ENCODE measurements at regions not wholly inside any gene's neighbourhood (a gene's known extent, or its start where the extent isn't known, plus 50 kb on each side); places are given as distances from the start of the nearest gene placed in this dataset.
A peak's percentile ranks its signal among the peaks of the same experiment; 100 is the strongest.

DNA sequence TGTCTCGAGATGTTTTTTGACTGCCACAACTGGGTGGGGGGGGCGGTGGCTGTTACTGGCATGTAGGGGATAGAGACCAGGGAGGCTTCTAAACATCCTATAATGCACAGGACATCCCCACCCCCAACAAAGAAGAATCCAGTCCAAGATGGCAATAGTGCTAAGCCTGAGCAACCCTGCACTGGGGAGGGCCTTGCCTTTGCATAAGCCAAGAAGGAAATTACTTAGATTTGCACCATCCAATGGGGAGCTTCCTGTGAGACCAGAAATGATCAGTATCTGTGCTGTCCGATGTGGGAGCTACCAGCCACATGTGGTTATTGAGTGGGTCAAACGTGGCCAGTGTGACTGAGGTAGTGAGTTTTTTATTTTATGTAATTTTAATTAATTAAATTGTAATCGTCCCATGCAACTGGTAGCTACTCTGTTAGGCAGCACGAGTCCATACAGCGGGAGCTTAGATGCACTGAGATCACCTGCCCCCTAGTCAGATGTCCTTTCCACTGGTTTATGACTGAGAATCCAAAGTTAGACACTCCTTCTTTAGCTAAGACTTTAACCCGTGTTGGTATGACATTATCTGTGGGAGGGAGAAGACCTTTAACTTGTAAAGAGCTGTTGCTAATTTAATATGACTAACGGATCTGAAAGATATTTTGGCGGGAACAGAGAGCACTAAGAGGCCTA lies 97.4 kb upstream of the NEDD9 start:
- ATAC-seq, result peak; percentile 5

DNA sequence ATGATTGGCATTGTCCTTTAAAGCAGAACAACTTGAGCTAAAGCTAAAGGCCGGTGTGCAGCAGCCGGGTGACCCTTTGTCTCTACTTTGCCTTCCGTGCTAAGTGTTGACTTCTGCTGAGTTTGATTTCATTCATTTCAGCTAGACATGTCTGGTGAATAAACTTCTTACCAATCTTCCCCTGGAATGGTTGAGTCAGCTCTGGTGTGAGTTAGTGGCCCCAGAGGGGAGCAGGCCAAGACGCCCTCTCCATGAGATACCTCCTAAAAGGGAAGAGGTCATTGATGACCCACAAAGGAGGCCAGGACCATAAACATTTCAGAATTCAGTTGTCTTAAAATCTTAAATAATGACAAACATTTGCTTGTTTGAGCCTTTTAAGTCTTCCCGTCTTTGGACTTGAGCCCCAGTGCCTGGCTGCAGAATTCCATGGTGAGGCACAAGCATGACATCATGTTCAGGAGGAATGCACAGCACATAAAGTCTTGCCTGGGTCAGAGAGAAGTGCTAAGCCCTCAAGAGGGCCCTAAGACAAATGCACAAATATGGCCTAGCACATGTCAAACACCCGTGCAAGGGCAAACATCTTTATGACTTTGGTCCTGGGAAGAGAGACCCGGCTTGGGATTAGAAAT lies 96.3 kb upstream of the NEDD9 start:
- Histone ChIP-seq H3K4me1 (peaks cover 18% of the 10 kb centered on the region), H3K4me3 (no peak overlapping the region), H3K9me3 (no peaks in the 10 kb centered on the region), H3K27ac (no peak overlapping the region), H3K27me3 (no peaks in the 10 kb centered on the region), H3K36me3 (no peaks in the 10 kb centered on the region)
- intact Hi-C loops (cut with DNase I), result no loop called here
- TF ChIP-seq, protein P1, sequence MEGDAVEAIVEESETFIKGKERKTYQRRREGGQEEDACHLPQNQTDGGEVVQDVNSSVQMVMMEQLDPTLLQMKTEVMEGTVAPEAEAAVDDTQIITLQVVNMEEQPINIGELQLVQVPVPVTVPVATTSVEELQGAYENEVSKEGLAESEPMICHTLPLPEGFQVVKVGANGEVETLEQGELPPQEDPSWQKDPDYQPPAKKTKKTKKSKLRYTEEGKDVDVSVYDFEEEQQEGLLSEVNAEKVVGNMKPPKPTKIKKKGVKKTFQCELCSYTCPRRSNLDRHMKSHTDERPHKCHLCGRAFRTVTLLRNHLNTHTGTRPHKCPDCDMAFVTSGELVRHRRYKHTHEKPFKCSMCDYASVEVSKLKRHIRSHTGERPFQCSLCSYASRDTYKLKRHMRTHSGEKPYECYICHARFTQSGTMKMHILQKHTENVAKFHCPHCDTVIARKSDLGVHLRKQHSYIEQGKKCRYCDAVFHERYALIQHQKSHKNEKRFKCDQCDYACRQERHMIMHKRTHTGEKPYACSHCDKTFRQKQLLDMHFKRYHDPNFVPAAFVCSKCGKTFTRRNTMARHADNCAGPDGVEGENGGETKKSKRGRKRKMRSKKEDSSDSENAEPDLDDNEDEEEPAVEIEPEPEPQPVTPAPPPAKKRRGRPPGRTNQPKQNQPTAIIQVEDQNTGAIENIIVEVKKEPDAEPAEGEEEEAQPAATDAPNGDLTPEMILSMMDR (IDR thresholded peaks at IDR 0.05), result no peak
- no peak for DNase-seq
- no peak for ATAC-seq

More for the DNA sequence above, 97.4 kb upstream of the NEDD9 start:
- TF ChIP-seq, protein P1 (IDR thresholded peaks at IDR 0.05), result no peak
- H3K4me1 ChIP-seq, result peaks cover 18% of the 10 kb centered on the region
- no peaks in the 10 kb centered on the region for H3K9me3 ChIP-seq
- DNase-seq, result no peak
- H3K4me3 ChIP-seq, result no peak overlapping the region
- no peaks in the 10 kb centered on the region for H3K27me3 ChIP-seq
- H3K36me3 ChIP-seq, result no peaks in the 10 kb centered on the region
- intact Hi-C loops (cut with DNase I), result no loop called here
- peak overlapping the region; percentile 14 for H3K27ac ChIP-seq

DNA sequence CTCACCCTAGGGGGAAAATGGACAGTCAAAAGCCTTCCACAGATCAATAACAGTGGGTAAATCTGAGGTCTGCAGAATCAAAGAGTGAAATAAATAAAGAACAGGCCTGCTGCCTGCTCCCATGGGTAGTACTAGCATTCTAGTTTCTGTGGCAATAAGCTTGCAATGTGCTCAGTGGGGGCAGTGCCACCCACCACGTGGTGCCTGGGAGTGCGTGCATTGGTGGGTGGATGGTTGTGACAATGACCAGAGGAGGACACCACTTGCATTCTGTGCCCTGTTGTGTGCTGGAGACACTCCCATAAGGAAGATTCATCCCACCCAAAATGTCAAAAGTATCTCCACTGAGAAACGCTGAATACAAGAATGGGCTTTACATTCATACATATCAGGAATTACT lies 95.5 kb upstream of the NEDD9 start:
- DNase-seq, result no peak
- H3K36me3 ChIP-seq, result no peaks in the 10 kb centered on the region
- H3K9me3 ChIP-seq, result no peaks in the 10 kb centered on the region
- TF ChIP-seq, protein P1 (IDR thresholded peaks at IDR 0.05), result no peak
- no peak overlapping the region for H3K4me3 ChIP-seq
- peaks cover 22% of the 10 kb centered on the region for H3K4me1 ChIP-seq
- no peak for ATAC-seq
- no peaks in the 10 kb centered on the region for H3K27me3 ChIP-seq
- intact Hi-C loops (cut with DNase I), result no loop called here
- H3K27ac ChIP-seq, result no peak overlapping the region

DNA sequence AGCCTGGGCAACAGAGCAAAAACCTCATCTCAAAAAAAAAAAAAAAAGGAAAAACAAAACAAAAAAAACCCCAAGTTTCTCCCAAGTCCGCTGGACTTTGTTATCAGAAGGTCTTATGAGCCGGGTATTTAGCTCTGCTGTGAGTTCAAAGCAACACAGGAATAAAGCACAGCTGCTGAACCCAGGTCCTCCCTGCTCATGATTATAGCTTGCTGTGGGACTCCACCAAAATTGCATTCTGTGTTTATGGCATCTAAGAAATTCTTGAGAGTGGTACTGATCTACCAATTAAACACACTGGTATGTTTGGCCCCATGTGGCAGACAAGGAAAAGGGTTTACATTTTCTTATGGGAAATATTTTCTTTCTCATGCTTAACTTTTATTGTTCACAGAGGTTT lies 93.6 kb upstream of the NEDD9 start:
- intact Hi-C loops (cut with DNase I), result no loop called here
- TF ChIP-seq, protein P1 (IDR thresholded peaks at IDR 0.05), result no peak
- H3K27ac ChIP-seq, result no peak overlapping the region

DNA sequence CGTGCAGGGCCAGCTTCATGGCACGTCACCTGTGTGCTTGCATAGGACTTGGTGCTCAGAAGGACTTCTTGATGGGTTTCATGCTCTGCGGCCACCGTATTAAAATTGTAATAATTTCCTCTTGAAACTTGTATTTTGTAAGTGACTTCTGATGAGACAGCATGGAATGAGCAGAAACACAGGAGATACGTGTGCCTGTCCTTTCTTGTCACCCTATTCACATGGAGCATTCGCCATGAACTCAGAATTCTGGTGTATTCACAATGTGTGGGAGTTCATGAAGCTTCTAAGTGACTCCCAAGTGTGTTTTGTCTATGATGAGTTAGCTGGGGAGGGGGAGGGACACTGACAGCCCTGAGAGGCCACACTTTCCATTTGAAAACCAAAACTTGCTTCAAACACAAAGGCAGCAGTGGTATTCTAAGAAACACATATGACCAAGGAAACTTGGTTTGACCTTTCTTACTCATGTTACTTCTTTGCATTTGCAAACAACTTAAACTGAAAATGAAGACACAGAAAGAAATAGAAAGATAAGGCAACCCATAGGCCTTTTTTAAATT lies 92.1 kb upstream of the NEDD9 start:
- H3K27me3 ChIP-seq, result no peaks in the 10 kb centered on the region
- TF ChIP-seq, protein P1 (IDR thresholded peaks at IDR 0.05), result no peak
- H3K4me1 ChIP-seq, result peaks cover 14% of the 10 kb centered on the region
- H3K36me3 ChIP-seq, result no peaks in the 10 kb centered on the region
- no peak overlapping the region for H3K4me3 ChIP-seq
- H3K9me3 ChIP-seq, result no peaks in the 10 kb centered on the region
- DNase-seq, result no peak
- intact Hi-C loops (cut with DNase I), result no loop called here
- no peak overlapping the region for H3K27ac ChIP-seq
- ATAC-seq, result no peak

More for the DNA sequence above, 93.6 kb upstream of the NEDD9 start:
- DNase-seq (no peak), ATAC-seq (no peak)
- H3K4me3 ChIP-seq, result no peak overlapping the region
- peaks cover 19% of the 10 kb centered on the region for H3K4me1 ChIP-seq
- H3K9me3 ChIP-seq, result no peaks in the 10 kb centered on the region
- no peaks in the 10 kb centered on the region for H3K27me3 ChIP-seq
- H3K36me3 ChIP-seq, result no peaks in the 10 kb centered on the region

Data from upper lobe of right lung (tissue), 1 donor.